Spleen (tissue), 11 donors: ENCODE measurements at regions not wholly inside any gene's neighbourhood (a gene's known extent, or its start where the extent isn't known, plus 50 kb on each side); places are given as distances from the start of the nearest gene placed in this dataset.

Experiments used
- DNase-seq: peaks from one replicate; pipeline ENCODE4 v3.0.0-alpha.2; 2020
- H3K27ac ChIP-seq, 8 donors: fragments of 200-600 bp; sonication (generic) in 7 of 8; 1 replicate in 4 of 8; 2 replicates in 4 of 8; pipeline versions ENCODE4 v1.5.0 to v1.8.0; 2016 to 2021; ENCODE audit warnings: inconsistent platforms in 4 of 8, mild to moderate bottlenecking in 4 of 8, moderate library complexity in 1 of 8
- H3K27me3 ChIP-seq, 7 donors: fragments of 200-600 bp; sonication (generic) in 6 of 7; replicated peaks in 1 of 7; 1 replicate in 4 of 7; 2 replicates in 3 of 7; pipeline versions ENCODE4 v1.5.0 to v1.8.0; 2016 to 2021; ENCODE audit warnings: inconsistent platforms in 3 of 7, mild to moderate bottlenecking in 1 of 7
- H3K36me3 ChIP-seq, 6 donors: fragments of 200-600 bp; sonication (generic) in 5 of 6; 1 replicate in 4 of 6; 2 replicates in 2 of 6; pipeline versions ENCODE4 v1.5.0 to v1.8.0; 2016 to 2021; ENCODE audit warnings: inconsistent platforms in 2 of 6
- H3K4me1 ChIP-seq, 6 donors: fragments of 200-600 bp; sonication (generic) in 5 of 6; 1 replicate in 3 of 6; 2 replicates in 3 of 6; pipeline versions ENCODE4 v1.5.0 to v1.8.0; 2016 to 2021; ENCODE audit warnings: inconsistent platforms in 3 of 6
- H3K4me3 ChIP-seq, 8 donors: fragments of 200-600 bp; sonication (generic) in 7 of 8; 1 replicate in 4 of 8; 2 replicates in 4 of 8; pipeline versions ENCODE4 v1.5.0 to v1.8.0; 2016 to 2021; ENCODE audit warnings: inconsistent platforms in 4 of 8, mild to moderate bottlenecking in 4 of 8, moderate library complexity in 2 of 8
- H3K9me3 ChIP-seq, 8 donors: fragments of 200-600 bp; sonication (generic) in 7 of 8; 1 replicate in 4 of 8; 2 replicates in 4 of 8; pipeline versions ENCODE4 v1.5.0 to v1.8.0; 2016 to 2021; ENCODE audit warnings: inconsistent platforms in 4 of 8
- POLR2A ChIP-seq, 3 donors: fragments of 450-650 bp; IDR thresholded peaks; one replicate each; pipeline ENCODE4 v1.5.1; 2017; ENCODE audit warnings: antibody characterized with exemption in 3 of 3, mild to moderate bottlenecking in 1 of 3
- POLR2AphosphoS5 ChIP-seq, 3 donors: sonication (generic); formaldehyde crosslinking; IDR thresholded peaks; one replicate each; pipeline ENCODE4 v1.5.1; 2017; ENCODE audit warnings: antibody characterized with exemption in 3 of 3
- whole genome bisulfite sequencing, 5 donors: extraction: QIAGEN DNeasy Blood & Tissue Kit in 3 of 5; methylation state at CpG; one replicate each; pipeline versions ENCODE4 v1.1.5 to v1.1.7; 2013 to 2018; 5-methylcytosine and 5-hydroxymethylcytosine counted together
- intact Hi-C: fragments of 100-400 bp; cut with DNase I; formaldehyde crosslinking; loops from one replicate; pipeline ENCODE4 v1.15.0; 2023; ENCODE audit warnings: low total_unique reads
- TF ChIP-seq, protein P1 (sequence below), 11 experiments: fragments of 200-600 bp in 7 of 11; fragments of 450-650 bp in 4 of 11; sonication (generic) in 4 of 11; IDR thresholded peaks in 8 of 11; conservative IDR thresholded peaks in 3 of 11; 1 replicate in 7 of 11; 2 replicates in 4 of 11; pipeline versions ENCODE4 v1.4.0 to v1.8.0; 2016 to 2021; ENCODE audit warnings: antibody characterized with exemption in 11 of 11, inconsistent platforms in 4 of 11, mild to moderate bottlenecking in 1 of 11
- donor health status: healthy with polysubstance abuse.
- donor health status: DM: no; HTN: no; CAD: no; lungs with moderate emphysema.
- donor health status: DM: no; HTN: no; CAD: no.
- donor health status: Bipolar disorder and iron deficiency.
- donor health status: healthy.
- donor health status: DM: no; HTN: no; CAD: no.
- donor health status: DM: yes; HTN: yes; CAD: no.

GRCh38 chr18:43213816-43214215, 63.5 kb downstream of the SYT4 start:
- H3K9me3 ChIP-seq = peaks cover 0 to 3% (median 0%) of the 10 kb centered on the region in 8 donors
- no peaks in the 10 kb centered on the region for H3K4me1 ChIP-seq
- H3K27ac ChIP-seq = no peak overlapping the region
- WGBS, 5 donors = 88 to 97% (median 94%) methylated on average over 4 of the region's 4 CpGs
- intact Hi-C loops = no loop called here
- TF ChIP-seq POLR2AphosphoS5 (IDR thresholded peaks at IDR 0.05) = no peak
- TF ChIP-seq POLR2A (IDR thresholded peaks at IDR 0.05) = no peak
- TF ChIP-seq, protein P1, sequence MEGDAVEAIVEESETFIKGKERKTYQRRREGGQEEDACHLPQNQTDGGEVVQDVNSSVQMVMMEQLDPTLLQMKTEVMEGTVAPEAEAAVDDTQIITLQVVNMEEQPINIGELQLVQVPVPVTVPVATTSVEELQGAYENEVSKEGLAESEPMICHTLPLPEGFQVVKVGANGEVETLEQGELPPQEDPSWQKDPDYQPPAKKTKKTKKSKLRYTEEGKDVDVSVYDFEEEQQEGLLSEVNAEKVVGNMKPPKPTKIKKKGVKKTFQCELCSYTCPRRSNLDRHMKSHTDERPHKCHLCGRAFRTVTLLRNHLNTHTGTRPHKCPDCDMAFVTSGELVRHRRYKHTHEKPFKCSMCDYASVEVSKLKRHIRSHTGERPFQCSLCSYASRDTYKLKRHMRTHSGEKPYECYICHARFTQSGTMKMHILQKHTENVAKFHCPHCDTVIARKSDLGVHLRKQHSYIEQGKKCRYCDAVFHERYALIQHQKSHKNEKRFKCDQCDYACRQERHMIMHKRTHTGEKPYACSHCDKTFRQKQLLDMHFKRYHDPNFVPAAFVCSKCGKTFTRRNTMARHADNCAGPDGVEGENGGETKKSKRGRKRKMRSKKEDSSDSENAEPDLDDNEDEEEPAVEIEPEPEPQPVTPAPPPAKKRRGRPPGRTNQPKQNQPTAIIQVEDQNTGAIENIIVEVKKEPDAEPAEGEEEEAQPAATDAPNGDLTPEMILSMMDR (IDR thresholded peaks at IDR 0.05 in 8 of 11, conservative IDR thresholded peaks at IDR 0.05 in 3 of 11) = no peak
- no peak for DNase-seq
- H3K36me3 ChIP-seq = no peaks in the 10 kb centered on the region
- no peaks in the 10 kb centered on the region for H3K27me3 ChIP-seq
- no peak overlapping the region for H3K4me3 ChIP-seq

DNA sequence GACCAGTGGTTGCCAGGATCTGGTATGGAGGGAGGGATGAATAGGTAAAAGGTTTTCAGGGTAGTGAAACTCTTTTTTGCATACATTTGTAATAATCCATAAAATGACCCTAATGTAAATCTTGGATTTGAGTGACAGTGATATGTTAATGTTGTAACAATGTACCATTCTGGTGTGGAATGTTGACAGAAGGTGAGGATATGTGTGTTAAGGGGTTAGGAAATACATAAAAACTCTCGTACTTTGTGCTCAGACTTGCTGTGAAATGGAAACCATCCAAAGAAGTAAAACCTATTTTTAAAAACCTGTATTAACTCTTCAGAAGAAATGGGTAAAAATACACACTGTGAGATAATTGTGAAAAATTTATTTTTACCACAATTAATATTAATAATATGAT, 66.2 kb downstream of the SYT4 start:
- Histone ChIP-seq H3K27ac (no peak overlapping the region), H3K9me3 (peaks cover 0 to 3% (median 0%) of the 10 kb centered on the region in 8 donors), H3K36me3 (no peaks in the 10 kb centered on the region), H3K4me1 (no peaks in the 10 kb centered on the region), H3K27me3 (no peaks in the 10 kb centered on the region), H3K4me3 (no peak overlapping the region)
- TF ChIP-seq, protein P1 (IDR thresholded peaks at IDR 0.05 in 8 of 11, conservative IDR thresholded peaks at IDR 0.05 in 3 of 11) = no peak
- TF ChIP-seq POLR2A (IDR thresholded peaks at IDR 0.05) = no peak
- TF ChIP-seq POLR2AphosphoS5 (IDR thresholded peaks at IDR 0.05) = no peak
- intact Hi-C loops = no loop called here
- WGBS, 5 donors = 54 to 81% (median 58%) methylated on average over 1 of the region's 1 CpG
- DNase-seq = no peak

GRCh38 chr18:43195421-43195820, 79.9 kb upstream of the RIT2 start:
- intact Hi-C loops = no loop called here
- DNase-seq = no peak
- no peak overlapping the region for H3K4me3 ChIP-seq
- no peak overlapping the region for H3K27ac ChIP-seq
- 64 to 85% (median 79%) methylated on average over 1 of the region's 1 CpG for WGBS, 5 donors
- no peaks in the 10 kb centered on the region for H3K27me3 ChIP-seq
- no peaks in the 10 kb centered on the region for H3K36me3 ChIP-seq
- no peaks in the 10 kb centered on the region for H3K9me3 ChIP-seq
- TF ChIP-seq POLR2A (IDR thresholded peaks at IDR 0.05) (no peak), POLR2AphosphoS5 (IDR thresholded peaks at IDR 0.05) (no peak)
- TF ChIP-seq, protein P1 (IDR thresholded peaks at IDR 0.05 in 8 of 11, conservative IDR thresholded peaks at IDR 0.05 in 3 of 11) = no peak
- H3K4me1 ChIP-seq = no peaks in the 10 kb centered on the region

GRCh38 chr18:43193336-43193735, 77.9 kb upstream of the RIT2 start:
- WGBS, 5 donors = 87 to 97% (median 90%) methylated on average over 2 of the region's 2 CpGs
- no peak overlapping the region for H3K4me3 ChIP-seq
- H3K36me3 ChIP-seq = no peaks in the 10 kb centered on the region
- DNase-seq = no peak
- intact Hi-C loops = no loop called here
- H3K27ac ChIP-seq = no peak overlapping the region
- H3K27me3 ChIP-seq = no peaks in the 10 kb centered on the region
- no peaks in the 10 kb centered on the region for H3K4me1 ChIP-seq
- no peaks in the 10 kb centered on the region for H3K9me3 ChIP-seq
- TF ChIP-seq POLR2AphosphoS5 (IDR thresholded peaks at IDR 0.05) = no peak
- TF ChIP-seq POLR2A (IDR thresholded peaks at IDR 0.05) = no peak
- TF ChIP-seq, protein P1 (IDR thresholded peaks at IDR 0.05 in 8 of 11, conservative IDR thresholded peaks at IDR 0.05 in 3 of 11) = no peak
